ACC112 (cell line): ENCODE measurements at regions not wholly inside any gene's neighbourhood (a gene's known extent, or its start where the extent isn't known, plus 50 kb on each side); places are given as distances from the start of the nearest gene placed in this dataset.
"Not testable (repeated sequence)": the region's sequence is repeated elsewhere in the genome, so short reads cannot be mapped to it uniquely, and the experiment has no call there.

Experiments used
- H2AFZ ChIP-seq: fragments of 200-600 bp; sonication (generic); one replicate; pipeline ENCODE4 v1.6.0; 2017; ENCODE audit warnings: antibody characterized with exemption, low read length; ENCODE audit not compliant: unreplicated experiment
- H3K27ac ChIP-seq: fragments of 200-600 bp; sonication (generic); 2 replicates; pipeline ENCODE4 v1.5.1; 2014; ENCODE audit warnings: low read depth, mild to moderate bottlenecking, antibody characterized with exemption, low read length, moderate library complexity
- H3K27me3 ChIP-seq: fragments of 200-600 bp; sonication (generic); 2 replicates; pipeline ENCODE4 v1.6.1; 2014; ENCODE audit warnings: mild to moderate bottlenecking, antibody characterized with exemption, low read length, moderate library complexity, mixed read lengths; ENCODE audit not compliant: insufficient read depth
- H3K36me3 ChIP-seq: fragments of 200-600 bp; sonication (generic); 2 replicates; pipeline ENCODE4 v1.6.1; 2016; ENCODE audit warnings: mild to moderate bottlenecking, antibody characterized with exemption, low read length, moderate library complexity, mixed read lengths; ENCODE audit not compliant: insufficient read depth
- H3K4me1 ChIP-seq: fragments of 200-600 bp; sonication (generic); one replicate; pipeline ENCODE4 v1.6.1; 2016; ENCODE audit warnings: low read length, mixed read lengths; ENCODE audit not compliant: insufficient read depth, unreplicated experiment, control insufficient read depth
- H3K4me3 ChIP-seq: fragments of 200-600 bp; sonication (generic); 2 replicates; pipeline ENCODE4 v1.5.1; 2014; ENCODE audit warnings: mild to moderate bottlenecking, low read depth, low read length
- H3K79me2 ChIP-seq: fragments of 200-600 bp; sonication (generic); one replicate; pipeline ENCODE4 v1.6.0; 2016; ENCODE audit warnings: low read length; ENCODE audit not compliant: control insufficient read depth, unreplicated experiment, insufficient read depth

- Histone ChIP-seq H2AFZ (no peak overlapping the region), H3K27ac (no peak overlapping the region), H3K4me3 (no peak overlapping the region), H3K36me3 (no peaks in the 10 kb centered on the region), H3K79me2 (no peaks in the 10 kb centered on the region), H3K27me3 (no peaks in the 10 kb centered on the region), H3K4me1 (no peaks in the 10 kb centered on the region)
Measured at GRCh38 chr14:103231376-103232019, 102.5 kb upstream of the EIF5 start.

- H3K4me1 ChIP-seq: no peaks in the 10 kb centered on the region
- H2AFZ ChIP-seq: no peak overlapping the region
- no peak overlapping the region for H3K4me3 ChIP-seq
- H3K79me2 ChIP-seq: no peaks in the 10 kb centered on the region
- no peak overlapping the region for H3K27ac ChIP-seq
- H3K27me3 ChIP-seq: no peaks in the 10 kb centered on the region
- no peaks in the 10 kb centered on the region for H3K36me3 ChIP-seq
Measured at GRCh38 chr14:103232031-103232808, 101.8 kb upstream of the EIF5 start.

GRCh38 chr14:103232831-103233319 is 101.2 kb upstream of the EIF5 start:
- Histone ChIP-seq H2AFZ (no peak overlapping the region), H3K79me2 (no peaks in the 10 kb centered on the region), H3K4me3 (no peak overlapping the region), H3K27me3 (no peaks in the 10 kb centered on the region), H3K27ac (no peak overlapping the region), H3K4me1 (no peaks in the 10 kb centered on the region), H3K36me3 (no peaks in the 10 kb centered on the region)

GRCh38 chr14:103233328-103233727 is 100.7 kb upstream of the EIF5 start:
- Histone ChIP-seq H3K4me3 (no peak overlapping the region), H3K27ac (no peak overlapping the region), H2AFZ (no peak overlapping the region), H3K27me3 (0 out of 2 replicates have a peak, but pooled peaks cover 1% of the 10 kb centered on the region), H3K79me2 (no peaks in the 10 kb centered on the region), H3K36me3 (no peaks in the 10 kb centered on the region), H3K4me1 (no peaks in the 10 kb centered on the region)

- not testable (repeated sequence) for H3K4me1 ChIP-seq, H2AFZ ChIP-seq, H3K27ac ChIP-seq, H3K36me3 ChIP-seq, H3K4me3 ChIP-seq, H3K27me3 ChIP-seq, H3K79me2 ChIP-seq
Measured at GRCh38 chr14:103234826-103235225, 99.2 kb upstream of the EIF5 start.

- H3K27ac ChIP-seq, H3K36me3 ChIP-seq, H2AFZ ChIP-seq, H3K4me3 ChIP-seq, H3K27me3 ChIP-seq, H3K4me1 ChIP-seq, H3K79me2 ChIP-seq: not testable (repeated sequence)
Measured at GRCh38 chr14:103235506-103235905, 98.5 kb upstream of the EIF5 start.

GRCh38 chr14:103239751-103240150 is 94.3 kb upstream of the EIF5 start:
- no peaks in the 10 kb centered on the region for H3K4me1 ChIP-seq
- H3K27me3 ChIP-seq: peaks cover 21% of the 10 kb centered on the region; the same call in 1 of the 2 replicates
- no peak overlapping the region for H3K27ac ChIP-seq
- no peak overlapping the region for H2AFZ ChIP-seq
- H3K79me2 ChIP-seq: no peaks in the 10 kb centered on the region
- no peaks in the 10 kb centered on the region for H3K36me3 ChIP-seq
- no peak overlapping the region for H3K4me3 ChIP-seq

DNA sequence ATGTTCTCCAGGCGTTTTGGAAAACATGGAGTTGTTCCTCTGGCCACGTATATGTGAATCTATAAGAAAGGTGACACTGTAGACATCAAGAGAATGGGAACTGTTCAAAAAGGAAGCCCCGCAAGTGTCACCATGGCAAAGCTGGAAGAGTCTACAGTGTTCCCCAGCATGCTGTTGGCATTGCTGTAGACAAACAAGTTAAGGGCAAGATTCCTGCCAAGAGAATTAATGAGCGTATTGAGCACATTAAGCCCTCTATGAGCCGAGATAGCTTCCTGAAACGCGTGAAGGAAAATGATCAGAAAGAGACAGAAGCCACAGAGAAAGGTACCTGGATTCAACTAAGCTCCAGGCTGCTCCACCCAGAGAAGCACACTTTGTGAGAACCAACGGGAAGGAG is 92.5 kb upstream of the EIF5 start:
- Histone ChIP-seq H2AFZ (no peak overlapping the region), H3K36me3 (no peaks in the 10 kb centered on the region), H3K79me2 (no peaks in the 10 kb centered on the region), H3K4me1 (peaks cover 8% of the 10 kb centered on the region), H3K27ac (no peak overlapping the region), H3K27me3 (peaks cover 21% of the 10 kb centered on the region; the same call in 1 of the 2 replicates), H3K4me3 (no peak overlapping the region)

DNA sequence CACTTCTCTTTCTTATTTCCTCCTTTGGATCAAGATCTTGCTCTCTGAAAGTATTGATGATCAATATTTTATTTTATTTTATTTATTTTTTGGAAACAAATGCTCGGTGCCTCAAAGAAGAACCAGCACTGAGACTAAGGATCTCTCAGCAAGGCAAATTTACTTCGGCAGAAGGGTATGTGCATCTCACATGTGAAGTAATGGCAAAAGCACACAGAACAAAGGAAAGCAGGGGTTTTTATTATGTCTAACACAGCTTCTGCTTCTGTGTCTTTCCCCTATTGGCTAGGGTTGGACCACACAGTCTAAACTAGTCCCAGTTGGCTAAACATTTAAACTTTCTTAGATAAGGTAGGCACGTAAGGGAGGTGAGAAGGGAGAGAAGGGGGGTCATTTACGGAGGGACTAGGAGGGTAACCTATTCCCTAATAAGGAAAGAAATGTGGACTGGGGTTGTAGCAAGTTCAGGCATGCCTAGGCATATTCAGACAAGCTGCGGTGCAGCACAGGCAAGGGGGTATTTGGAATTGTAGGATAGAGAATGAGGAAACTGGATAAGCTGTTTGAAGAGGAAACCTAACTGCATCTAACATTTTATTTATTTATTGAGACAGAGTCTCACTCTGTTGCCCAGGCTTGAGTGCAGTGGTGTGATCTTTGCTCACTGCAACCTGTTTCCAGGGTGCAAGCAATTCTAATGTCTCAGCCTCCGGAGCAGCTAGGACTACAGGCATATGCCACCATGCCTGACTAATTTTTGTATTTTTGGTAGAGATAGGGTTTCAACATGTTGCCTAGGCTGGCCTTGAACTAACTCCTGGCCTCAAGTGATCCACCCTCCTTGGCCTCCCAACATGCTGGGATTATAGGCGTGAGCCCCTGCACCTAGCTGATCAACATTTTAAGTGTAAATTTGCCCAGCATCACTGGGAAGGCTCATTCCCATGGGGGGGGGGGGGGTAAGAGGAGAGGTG is 90.0 kb upstream of the EIF5 start:
- Histone ChIP-seq H3K36me3 (no peaks in the 10 kb centered on the region), H3K27me3 (peaks cover 17% of the 10 kb centered on the region; the same call in 1 of the 2 replicates), H3K27ac (no peak overlapping the region), H3K4me1 (peaks cover 8% of the 10 kb centered on the region), H3K4me3 (no peak overlapping the region), H2AFZ (no peak overlapping the region), H3K79me2 (no peaks in the 10 kb centered on the region)

- H3K4me3 ChIP-seq, H3K27ac ChIP-seq, H3K4me1 ChIP-seq, H3K36me3 ChIP-seq, H3K79me2 ChIP-seq: not testable (repeated sequence)
- Histone ChIP-seq H2AFZ (peak overlapping the region; percentile 79), H3K27me3 (peaks cover 11% of the 10 kb centered on the region; the same call in 1 of the 2 replicates)
Measured at GRCh38 chr14:103245624-103246031, 88.4 kb upstream of the EIF5 start.
